DMS153 treated with DMSO at 0.1 percent for 48 hours (cell line): ENCODE measurements at regions not wholly inside any gene's neighbourhood (a gene's known extent, or its start where the extent isn't known, plus 50 kb on each side); places are given as distances from the start of the nearest gene placed in this dataset.

Experiments
- DNase-seq: peaks from one replicate; lab custom pipeline; 2025; ENCODE audit not compliant: unreplicated experiment; lab: John Stamatoyannopoulos, UW

DNA sequence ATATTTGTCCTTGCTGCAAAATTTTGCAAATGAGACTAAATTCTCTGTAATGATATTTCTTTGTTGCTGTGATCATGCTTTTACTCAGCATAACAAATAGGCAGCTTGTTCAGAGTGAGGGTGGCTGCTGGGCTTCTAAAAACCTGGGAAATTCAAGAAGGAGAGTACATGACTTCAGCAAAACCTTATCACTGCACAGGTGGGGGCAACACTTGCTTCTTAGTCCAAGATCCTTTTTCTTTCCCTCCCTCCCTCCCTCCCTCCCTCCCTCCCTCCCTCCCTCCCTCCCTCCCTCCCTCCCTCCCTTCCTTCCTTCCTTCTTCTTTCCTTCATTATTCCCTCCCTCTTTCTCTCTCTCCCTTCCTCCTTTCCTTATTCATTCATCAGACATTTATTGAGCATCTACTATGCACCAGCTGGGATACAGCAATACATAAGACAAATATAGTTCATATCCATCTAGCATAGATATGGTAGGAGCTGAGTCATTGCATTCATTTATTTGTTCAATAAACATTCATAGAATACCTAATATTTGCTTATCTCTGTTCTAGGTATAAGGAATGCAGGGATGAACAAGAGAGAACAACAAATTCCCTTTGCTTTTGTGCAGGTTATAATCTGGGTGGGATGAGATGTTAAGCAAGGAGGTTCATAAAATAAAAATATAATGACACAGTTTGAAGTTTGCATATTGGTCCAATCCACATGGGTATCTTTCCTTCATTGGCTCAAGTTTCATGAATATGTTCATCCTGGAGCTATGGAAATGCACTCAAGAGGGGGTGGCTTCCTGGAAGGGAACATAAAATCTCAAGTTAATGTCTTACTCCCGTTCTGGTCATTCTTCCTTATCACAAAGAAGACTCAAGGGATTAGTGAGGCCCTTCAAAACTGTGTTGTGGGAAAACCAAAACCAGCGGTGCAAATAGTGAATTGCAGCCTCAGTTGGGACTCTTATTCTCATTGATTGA is 210.7 kb downstream of the PDCD6IP start:
- no peak for DNase-seq

DNA sequence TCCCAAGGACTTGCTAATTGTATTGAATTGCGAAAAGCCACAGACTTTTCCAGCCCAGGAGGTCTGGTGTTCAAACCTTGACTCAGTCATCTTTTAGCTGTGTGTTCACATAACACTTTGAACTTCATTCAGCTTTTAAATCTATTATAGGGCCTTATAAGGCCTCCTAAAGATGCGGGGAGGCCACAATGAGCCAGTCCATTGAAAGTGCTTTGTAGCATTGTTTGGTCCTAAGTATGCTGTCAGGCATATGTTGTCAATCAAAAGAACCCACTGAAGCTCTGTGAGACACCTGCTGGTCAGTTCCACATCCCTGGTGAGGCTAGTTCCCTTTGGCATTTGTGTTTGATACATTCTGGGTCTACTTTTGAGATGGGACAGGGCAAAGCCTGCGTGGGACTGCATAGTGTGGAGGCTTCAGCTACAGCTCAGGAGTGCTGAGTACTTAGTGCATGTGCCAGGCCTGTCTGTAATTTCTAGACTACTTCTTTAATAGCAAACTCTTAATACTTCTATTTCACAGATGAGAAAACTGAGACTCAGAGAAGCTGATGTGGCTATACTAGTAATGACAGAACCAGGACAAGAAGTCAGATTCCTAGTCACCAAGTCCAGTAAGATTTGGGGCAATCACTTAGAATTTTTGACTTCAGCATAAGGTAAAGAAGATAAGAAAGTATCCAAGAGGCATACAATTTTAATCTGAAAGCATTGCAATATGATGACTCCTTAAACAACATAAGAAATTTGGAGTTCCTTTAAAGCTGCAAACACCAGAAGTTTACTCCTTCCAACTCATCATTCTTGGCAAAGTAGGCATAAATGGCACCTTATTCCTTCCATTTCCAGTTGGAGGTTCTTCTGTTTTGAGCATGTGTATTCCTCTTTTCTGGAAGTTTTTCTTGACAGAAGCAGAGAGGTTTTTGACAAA is 213.0 kb downstream of the PDCD6IP start:
- DNase-seq: no peak

DNA sequence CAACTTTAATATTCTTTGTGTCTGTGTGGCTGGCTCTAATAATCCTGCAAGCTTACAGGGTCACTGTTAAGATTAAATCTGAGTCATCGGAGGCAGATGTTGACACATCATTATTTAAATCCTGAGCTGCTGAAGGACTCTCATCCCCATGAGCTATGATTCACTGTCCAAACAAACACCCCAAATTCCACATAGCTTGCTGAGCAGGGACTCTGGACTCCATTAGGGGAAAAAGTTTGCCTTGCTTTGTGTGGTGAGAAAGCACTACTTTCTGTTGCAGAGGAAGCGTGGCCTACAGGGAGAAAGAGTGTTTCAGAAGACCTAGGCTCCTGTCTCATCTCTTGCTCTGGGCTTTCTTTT is 213.7 kb downstream of the PDCD6IP start:
- DNase-seq: no peak

DNA sequence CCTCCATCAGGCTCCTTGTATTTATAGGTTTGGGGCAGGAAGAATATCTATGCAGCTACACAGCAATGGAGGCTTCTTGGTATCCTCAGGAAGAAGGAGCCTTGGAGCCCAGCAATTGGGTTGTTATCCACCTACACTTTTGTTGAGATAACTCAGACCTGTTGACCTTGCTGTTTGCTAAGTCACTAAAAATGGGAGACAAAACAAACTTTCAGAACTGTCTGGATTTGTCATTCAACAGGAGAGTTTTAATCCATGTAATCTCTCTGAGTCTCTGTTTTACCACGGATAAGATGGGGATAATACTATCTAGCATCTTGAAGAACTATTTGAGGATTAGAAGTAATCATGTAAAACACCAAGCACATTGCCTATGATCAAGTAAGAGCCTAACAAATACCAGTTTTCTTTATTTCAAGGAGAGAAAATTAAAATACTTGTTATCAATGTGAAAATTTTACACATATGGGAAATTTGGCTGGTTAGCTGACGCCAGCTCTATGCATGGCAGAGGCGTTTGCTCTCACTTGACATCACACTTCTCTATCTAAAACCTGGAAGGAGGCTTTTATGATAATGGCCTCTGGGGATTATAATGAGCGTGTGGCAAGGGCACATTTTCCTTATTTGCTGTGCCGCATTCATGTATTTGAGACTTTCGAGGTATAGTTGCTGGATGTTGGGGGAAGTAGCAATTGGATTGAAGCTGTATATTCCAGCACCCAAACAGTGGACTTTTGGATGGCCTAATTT is 215.6 kb downstream of the PDCD6IP start:
- no peak for DNase-seq

DNA sequence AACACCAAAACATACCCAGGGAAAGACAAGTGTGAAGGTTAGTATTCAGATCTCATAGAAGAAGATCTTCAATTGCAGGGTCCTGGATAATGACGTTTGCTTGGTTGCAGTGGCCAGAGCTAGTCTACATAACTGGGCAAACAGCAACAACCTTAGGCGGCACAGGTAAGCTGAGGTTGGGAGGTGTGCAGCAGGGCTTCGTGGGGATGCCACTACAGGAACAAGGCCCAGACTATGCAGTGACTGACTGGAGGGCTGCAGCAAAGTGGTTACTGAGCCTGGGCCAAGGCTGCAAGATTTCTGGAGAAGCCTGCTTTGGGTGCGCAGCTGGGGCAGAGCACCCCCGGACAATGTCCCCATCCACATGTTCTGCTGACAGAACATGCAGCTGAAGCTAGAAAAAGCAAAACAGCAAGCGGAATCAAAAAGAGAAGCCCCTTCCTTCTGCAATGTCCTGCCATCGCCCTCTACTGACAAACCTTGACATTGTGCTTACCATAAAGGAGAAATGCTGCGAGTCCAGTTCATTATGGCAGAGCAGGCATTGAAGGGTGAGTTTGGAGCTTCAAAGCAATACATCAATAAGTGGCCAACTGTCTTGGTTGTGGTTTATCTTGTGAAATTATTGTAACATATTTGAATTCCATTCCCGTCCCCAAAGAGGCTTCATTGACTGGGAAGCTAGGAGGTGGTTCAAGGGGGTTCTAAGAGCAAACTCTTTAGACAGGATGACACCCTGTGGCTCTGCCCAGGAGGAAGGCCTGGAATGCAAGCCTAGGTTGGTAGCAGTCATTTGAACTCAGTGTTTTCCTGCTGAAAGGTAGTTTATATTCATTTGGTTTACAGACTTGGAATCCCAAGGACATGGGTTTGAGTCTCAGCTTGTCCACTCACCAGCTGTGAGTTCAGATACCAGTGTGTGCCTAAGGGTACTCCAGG is 217.0 kb downstream of the PDCD6IP start:
- DNase-seq: no peak

DNA sequence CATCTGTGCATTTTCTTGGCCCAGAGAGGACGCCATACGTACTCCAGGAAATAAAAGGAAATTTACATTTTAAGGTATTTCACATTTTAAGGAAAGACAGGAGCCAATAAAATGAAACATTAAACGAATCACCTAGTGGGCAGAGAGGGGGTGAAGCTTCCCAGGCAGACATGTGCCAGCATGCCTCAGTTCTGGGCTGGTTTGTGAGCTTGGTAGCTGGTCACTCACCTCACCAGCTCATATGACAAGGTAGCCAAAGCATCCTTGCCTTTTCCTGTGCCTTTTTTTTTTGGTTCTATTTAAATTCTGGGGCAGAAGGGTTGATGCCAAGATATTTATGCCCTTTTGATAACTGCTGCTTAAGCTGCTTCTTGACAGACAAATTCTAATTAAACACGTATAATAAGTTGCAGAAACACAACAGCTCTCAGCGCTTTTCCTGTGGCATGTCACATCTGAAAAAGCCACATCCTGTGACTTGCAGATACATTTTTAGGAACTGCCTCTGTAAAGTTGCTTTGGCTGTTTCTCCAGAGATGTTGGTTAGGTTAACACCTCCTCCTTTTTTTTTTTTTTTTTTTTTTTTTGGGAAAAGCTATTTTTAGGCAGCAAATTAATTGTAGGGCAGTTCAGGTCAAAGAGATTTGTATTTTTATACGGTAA is 218.6 kb downstream of the PDCD6IP start:
- no peak for DNase-seq

DNA sequence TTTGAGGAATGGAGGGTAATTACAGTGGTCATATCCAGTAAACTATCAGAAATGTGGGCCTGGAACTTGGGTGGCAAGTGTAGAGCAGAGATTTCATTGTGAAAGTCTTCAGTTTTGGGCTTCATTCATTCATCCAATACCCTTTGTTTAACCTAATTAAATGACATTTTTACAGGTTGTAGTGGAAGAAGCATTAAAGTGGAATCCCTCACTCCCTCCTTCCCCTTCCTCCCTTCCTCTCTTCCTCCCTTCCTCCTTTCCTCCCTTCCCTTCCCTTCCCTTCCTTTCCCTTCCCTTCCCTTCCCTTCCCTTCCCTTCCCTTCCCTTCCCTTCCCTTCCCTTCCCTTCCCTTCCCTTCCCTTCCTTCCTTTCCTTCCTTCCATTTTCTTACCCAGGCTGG is 219.3 kb downstream of the PDCD6IP start:
- DNase-seq: no peak

DNA sequence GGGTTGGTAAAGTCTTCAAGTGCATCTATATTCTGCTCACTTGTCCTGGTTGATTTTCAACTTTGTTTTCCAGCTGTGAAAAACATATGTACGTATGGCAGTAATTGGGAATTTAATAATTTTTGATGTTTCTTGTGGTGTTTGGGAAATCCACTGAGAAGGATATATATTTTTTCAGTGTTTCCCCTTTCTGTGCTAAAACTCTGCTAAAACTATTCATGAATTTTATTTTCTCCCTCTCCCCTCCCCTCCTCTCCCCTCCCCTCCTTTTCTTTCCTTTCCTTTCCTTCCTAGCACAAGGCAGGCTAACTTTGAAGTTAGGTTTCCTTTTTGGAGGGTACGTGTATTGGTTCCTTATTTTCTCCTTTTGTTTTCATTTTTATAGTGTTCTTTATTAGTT is 220.7 kb downstream of the PDCD6IP start:
- no peak for DNase-seq

DNA sequence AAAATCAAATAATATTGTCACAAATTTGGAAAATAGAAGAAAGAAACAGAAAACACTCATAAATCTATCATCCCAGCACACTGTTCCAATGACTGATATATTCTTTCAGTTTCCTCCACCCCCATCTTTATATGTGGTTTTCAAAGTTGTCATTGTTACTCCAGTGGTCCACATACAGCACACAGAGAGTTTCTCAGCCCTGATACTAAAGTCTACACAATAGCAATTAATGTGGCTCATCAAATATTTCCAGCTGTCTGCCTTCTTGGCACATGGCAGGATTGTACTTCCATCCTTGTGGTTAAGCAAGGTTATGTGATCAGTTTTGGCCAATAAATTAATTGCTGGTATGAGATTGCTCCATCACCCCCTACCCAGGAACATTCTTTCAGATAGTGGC is 221.7 kb downstream of the PDCD6IP start:
- DNase-seq: no peak

DNA sequence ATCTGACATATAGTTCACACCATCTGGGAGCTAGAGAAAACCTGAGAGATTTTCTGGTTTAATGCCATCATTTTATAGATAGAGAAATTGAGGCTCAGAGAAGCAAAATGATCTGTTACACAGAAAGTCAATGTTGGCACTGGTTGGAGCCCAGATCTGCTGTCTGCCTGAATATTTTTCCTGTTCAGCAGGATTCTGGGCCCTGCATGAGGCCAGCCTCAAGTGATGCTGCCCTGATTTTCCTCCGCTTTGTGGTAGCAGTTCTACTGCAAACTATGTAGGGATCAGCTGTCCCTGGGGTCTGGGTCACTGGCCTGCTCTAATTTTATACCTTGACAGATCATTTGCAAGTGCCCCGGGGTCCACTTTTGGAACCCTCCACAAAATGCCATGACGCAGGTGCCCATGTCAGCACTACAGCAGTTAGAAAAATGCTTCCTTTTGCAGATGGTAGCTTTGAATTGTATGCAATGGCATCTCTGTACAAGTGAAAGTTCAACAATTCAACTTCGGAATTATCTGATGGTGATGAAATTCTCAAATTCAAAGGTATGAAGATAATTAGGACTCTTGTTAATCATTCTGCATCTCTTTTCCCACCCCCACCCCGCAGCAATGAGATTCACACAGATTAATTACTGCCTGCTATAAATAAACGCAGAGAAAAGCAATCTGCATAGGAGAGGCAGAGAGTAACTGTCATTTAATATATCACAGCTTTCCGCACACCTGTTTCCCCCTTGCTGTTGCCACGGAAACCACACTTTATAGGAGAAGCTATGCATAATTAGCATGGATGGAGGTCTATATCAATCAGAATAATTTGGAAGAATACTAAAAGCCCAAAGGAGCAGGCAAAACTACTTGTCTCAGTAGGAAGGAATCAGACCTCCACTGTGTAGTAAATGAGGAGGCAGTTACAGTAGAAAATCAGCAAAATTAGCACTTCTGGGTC is 222.6 kb downstream of the PDCD6IP start:
- no peak for DNase-seq

DNA sequence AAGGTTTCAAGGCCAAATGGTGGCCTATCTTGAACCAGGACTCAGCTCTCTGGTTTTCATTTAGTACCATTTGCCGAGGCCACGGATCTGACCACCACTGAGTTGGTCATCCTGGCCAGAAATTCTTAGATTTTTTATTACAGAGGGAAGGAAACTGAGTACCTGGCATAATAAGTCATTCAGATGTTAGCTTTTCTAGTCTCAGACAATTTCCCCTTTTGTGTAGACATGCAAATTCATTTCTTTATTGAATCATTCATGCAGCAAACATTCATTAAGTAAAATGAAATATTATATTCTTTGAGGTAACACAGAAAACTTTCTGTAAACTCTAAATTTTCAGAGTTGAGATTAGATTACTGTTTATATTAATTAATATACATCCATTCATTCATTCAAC is 223.7 kb downstream of the PDCD6IP start:
- no peak for DNase-seq

DNA sequence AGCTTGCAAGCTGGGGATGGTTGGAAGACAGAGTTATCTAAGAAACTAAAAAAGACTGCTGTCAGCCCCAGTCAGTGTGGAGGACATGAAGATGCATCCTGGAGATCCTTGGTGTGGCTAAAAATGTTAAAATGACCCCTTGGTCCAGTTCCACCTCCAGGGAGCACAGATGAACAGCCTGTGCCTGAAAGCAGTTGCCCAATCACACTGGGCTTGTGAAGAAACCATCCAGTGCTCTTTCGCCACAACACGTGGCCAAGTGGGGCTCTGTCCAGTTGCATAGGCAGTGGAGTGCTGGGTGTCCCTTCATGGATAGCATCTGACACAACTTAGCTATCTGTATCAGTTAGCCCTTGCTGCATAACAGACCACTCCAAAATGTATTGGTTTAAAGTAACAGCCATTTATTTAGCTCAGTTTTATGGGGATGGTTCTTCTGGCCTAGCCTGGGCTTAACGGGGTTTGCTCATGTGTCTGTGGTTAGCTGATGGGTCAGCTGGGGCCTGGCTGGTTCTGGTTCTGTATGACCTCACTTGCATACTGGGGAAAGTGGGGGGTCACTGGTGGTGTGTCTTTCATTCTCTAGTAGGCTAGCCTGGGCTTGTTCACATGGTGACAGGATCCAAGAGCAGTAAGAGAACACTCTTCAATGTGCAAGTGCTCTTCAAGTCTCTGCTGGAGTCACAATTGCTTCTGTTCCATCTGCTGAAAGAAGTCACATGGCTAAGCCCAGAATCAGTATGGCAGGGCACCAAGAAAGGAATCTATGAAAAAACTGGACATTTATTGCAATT is 226.2 kb downstream of the PDCD6IP start:
- DNase-seq: no peak

DNA sequence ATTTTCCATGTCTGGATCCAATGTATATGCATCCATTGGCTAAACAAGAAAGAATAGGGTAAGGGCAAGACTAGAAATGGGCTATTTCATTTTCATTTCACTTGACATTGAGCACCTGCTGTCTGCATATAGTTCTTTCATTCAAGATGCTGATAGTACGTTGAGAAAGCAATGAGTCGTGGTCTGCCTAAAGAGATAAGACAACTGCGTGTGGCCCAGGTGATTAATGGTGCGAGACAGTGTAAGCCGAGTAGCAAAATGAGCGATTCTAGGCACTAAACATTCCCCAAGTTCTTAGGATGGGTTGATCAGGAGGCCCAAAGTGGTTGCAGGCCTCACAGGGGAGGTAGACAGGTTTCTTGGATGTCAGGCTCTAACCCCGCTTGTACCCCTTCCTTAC is 235.4 kb downstream of the PDCD6IP start:
- DNase-seq: no peak

DNA sequence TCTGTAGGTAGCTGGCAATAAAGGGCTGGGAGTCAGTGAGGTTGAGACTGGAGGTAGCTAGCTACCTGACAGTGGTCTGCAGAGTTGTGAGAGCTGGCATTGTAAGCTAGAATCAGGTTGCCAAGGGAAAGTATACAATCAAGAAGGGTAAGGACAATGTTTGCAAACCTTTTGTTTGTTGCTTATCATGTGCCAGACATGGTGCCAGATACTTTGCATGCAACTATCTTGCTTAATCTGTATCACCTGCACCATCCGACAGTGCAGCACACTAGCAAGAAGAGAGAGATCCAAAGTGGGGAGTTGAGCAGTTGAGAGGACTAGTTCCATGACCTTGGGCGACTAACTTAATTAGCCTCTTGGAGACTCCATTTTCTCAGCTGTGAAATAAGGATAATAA is 236.4 kb downstream of the PDCD6IP start:
- DNase-seq: no peak

DNA sequence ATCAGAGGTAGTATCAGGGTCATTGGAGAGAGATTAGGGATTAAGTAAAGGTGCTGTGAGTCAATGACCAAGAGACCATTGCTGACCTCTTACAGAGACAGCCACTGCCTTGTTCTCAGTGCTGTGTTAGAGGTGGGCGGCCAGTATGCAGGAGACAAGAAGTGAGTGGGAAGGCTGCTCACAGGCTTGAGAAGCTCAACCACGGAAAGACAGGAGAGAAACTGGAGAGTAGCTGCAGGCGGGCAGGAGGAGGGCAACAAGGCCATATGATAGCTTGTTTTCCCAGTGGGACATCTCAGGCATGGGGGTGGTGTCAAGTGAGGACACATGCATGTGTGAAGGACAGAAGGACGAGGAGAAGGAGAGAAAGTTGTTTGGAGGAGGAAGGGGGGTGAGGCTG is 237.3 kb downstream of the PDCD6IP start:
- no peak for DNase-seq

DNA sequence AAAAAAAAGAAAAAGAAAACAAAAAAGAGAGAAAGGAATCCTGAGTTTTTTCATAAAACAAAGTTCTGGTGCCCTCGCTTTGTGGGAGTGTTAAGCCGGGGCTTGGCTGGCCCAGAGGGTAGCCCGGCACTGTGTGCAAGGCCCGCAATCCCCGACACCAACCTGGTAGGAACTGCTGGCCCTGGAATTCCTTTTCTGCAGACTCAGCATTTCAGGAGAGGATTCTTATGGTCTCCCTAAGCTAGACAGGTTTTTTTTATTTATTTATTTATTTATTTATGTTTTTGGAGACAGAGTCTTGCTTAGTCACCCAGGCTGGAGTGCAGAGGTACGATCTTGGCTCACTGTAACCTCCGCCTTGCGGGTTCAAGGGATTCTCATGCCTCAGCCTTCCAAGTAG is 238.8 kb downstream of the PDCD6IP start:
- DNase-seq: no peak

DNA sequence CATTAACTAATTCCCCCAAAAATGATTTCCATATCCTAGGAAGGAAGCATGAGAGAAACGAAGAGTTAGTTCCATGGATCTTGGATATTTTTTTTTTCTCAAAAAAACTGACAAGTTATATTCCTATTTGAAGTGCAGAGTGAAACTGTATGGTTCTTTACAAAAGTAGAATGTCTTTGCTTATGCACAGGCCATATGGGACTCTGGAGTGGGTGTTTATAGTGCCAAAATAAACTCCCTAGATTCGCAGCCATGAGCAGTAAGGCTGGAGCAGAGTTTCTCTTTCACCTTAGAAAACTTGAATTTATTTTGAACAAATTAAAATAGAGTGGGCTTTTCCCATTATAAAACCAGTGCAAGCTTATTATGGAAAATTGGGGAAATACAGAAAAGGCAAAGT is 239.7 kb downstream of the PDCD6IP start:
- DNase-seq: no peak

DNA sequence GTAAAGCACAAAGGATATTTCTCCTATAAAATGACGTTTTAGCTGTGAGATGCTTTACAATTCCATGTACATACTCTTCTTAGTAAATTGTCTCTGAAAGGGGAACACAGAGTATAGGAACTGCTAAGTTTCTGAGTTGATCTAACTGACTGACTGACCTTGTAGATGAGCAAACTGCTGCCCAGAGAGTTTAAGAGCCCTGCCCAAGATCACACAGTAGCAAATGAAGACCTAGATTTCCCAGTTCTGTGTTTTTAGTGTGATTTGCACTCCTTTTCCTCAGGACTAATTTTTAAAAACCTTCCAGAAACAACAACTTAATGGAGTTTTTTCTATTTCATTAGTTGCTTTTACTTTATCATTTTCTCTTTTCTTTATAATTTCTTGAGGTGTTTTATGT is 247.7 kb downstream of the PDCD6IP start:
- DNase-seq: no peak
